DMS79 treated with DMSO at 0.1 percent for 48 hours (cell line): ENCODE measurements at regions not wholly inside any gene's neighbourhood (a gene's known extent, or its start where the extent isn't known, plus 50 kb on each side); places are given as distances from the start of the nearest gene placed in this dataset.
"Not testable (repeated sequence)": the region's sequence is repeated elsewhere in the genome, so short reads cannot be mapped to it uniquely, and the experiment has no call there.

Experiments
- DNase-seq: peaks from one replicate; lab custom pipeline; 2025; lab: John Stamatoyannopoulos, UW

DNA sequence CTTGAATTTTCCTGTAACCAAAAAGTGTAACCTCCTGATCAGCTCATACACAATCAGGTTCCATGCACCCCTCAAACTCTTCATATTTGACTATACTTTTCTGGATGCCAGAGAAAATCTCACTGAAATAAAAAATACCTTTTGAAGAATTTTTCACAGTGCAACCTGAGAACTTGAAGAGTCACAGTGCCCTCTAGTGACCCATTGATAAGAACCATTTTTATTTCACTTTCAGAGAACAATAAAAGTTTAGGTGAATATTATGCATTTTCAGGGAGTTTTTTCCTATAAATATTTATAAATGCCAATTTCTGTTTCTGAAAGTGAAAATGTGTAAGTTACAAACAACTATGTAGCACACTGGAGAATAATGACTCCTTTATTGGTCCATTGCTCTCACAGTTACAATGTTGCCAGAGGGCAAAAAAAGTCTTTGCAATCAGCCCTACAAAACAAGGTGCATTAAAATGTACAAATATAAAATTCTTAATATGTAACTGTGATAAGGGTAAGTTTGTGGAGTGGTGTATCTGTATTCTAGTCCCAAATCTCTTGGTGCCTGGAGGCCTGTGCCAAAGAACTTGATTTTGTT lies 153.6 kb upstream of the INTU start:
- no peak for DNase-seq

GRCh38 chr4:127482049-127482448 lies 150.7 kb upstream of the INTU start:
- DNase-seq = no peak

GRCh38 chr4:127484117-127484516 lies 148.6 kb upstream of the INTU start:
- no peak for DNase-seq

DNA sequence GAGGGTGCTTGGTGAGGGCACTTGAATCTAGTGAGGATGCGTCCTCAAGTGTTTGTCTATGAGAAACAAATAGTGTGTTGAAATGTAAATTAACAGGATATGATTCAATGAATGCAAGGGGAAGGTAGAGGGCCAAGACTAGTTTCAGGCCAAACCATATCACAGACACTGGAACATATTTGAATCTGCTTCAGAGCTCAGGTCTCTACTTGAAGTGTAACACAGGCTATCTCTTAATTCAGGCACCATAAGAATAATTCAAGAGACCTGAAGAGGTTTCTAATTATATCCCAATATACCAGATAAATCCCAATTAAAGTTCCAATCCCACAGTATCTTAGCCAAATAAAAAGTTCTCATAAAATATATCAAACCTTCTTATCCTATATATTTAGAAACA lies 146.5 kb upstream of the INTU start:
- no peak for DNase-seq

DNA sequence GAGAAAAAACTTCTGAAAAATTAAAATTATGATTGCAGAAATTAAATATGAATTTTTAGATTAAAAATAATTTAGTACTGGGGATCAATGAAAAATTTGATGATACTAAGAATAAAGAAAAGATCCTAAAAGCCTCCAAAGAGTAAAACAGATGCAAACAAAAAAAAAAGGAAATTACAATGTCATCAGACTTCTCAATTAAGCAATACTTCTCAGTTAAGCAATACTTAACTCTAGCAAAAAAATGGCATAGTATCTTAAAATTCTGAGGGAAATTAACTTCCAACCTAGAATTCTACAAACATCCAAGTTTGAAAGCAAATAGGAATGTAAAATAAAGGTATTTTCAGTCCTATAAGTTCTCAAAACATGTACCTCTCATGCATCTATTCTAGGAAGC lies 141.2 kb upstream of the INTU start:
- DNase-seq = no peak

DNA sequence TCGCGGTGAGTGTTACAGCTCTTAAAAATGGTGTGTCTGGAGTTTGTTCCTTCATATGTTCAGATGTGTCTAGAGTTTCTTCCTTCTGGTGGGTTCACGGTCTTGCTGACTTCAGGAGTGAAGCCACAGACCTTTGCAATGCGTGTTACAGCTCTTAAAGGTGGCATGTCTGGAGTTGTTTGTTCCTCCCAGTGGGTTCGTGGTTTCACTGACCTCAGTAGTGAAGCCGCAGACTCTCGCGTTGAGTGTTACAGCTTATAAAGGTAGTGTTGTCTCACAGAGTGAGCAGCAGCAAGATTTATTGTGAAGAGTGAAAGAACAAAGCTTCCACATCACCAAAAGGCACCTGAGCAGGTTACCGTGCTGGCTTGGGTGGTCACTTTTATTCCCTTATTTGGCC lies 135.9 kb upstream of the INTU start:
- not testable (repeated sequence) for DNase-seq

DNA sequence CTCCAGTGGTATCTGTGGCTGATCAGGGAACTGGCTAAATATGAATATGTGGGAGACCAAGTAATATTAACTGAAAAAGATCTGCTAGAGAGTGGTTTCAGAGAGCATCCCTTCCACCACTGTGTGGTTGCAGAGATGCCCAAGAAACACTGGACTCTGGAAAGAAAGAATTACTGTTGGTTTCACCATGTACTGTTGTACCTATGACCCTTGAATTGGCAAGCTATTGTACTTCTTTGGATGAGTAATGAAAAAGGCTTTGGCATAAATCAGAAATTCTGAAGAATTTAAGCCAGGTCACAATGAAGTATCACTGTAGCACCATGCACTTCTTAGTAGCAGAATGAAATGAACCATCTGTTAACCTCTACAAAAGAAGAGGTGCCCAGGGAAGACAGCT lies 134.4 kb upstream of the INTU start:
- DNase-seq = no peak

GRCh38 chr4:127500242-127500641 lies 132.5 kb upstream of the INTU start:
- no peak for DNase-seq

- no peak for DNase-seq
Observed at GRCh38 chr4:127501103-127501502, 131.7 kb upstream of the INTU start.

DNA sequence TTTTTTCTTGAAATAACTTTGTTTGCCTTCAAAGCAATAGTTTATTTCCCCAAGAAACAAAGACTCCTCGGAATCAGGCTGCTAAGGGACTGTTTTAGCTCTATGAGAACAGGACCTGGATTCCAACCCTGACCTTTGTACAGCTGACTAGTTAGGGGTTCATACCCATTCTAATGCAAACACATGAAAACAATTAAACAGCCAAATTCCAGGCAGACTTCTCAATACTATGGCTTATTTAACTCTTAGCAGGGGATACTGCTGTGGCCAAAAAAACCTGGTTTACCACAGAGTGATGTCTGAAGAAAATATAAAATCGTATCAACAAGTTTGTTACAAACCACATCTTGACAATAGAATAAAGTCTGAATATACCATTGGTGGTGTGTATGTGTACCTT lies 129.6 kb upstream of the INTU start:
- no peak for DNase-seq

GRCh38 chr4:127505203-127505602 lies 127.6 kb upstream of the INTU start:
- peak; percentile 2 for DNase-seq

DNA sequence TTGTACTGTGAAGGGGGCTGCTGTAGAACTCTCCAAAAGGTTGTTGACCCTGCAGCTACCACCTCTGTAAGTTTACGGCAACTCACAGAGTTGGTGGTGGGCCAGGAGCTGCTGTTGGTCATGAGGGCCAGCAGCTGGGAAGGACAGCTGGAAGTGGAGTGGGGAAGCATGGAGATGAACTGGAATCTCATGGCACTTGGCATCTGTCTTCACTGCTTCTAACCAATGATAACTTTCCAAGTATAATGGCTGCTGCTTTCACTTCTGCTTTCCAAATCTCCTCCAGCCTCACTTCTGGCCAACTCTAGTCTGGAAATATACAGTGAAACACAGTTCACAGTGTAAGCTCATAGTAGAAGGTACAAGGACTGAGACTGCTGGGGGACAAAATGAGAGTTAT lies 126.5 kb upstream of the INTU start:
- no peak for DNase-seq

DNA sequence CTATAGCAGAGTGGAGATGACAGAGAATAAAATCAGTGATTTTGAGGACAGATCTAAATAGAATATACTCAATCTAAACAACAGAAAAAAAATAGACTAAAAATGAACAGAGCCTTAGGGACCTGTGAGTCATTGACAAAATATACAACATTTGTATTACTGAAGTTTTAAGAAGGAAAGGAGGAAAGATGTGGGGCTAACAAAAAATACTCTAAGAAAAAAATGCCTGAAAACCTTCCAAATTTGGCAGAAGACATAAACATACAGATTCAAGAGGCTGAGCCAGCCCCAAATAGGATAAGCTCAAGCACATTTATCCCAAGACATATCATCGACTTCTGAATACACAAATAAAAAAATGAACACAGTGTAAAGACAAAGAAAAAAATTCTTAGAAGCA lies 123.6 kb upstream of the INTU start:
- DNase-seq = no peak

- not testable (repeated sequence) for DNase-seq
Observed at GRCh38 chr4:127512672-127513071, 120.1 kb upstream of the INTU start.

DNA sequence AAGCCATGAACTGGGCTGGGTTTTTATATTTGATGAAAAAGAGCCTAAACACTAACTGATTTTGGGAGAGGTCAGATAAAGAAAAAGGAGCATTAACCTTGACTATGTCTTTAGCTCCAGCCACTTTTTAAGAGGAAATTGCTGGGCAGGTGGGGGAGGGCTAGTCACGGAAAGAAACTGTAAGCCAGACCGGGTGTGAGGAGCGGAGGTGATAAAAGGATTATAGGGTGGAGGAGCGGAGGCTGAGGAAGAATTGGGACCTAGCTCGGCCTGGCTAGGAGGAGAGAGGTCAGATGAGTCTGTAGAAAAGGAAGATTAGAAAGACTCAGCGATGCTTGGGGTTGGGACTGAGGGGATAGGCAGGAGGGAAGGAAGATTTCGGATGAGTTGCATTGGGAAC lies 117.5 kb upstream of the INTU start:
- not testable (repeated sequence) for DNase-seq

DNA sequence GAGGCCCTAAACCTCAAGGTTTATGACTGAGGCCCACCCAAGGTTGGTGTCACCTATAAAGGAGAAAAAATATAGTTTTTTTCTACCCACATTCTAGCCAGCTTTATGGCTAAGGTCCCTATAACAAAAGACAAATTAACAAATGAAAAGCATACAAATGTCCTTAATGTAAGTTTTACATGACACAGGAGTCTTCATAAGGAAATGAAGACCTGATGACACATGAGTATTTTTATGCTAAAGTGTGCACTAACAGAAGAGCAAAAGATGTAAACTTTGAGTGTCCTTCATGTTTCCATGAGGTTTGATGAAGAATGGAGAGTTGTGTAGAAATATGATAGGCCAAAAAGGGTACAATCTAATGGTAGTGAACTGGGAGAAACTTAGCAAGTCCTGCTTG lies 114.7 kb upstream of the INTU start:
- DNase-seq = no peak

DNA sequence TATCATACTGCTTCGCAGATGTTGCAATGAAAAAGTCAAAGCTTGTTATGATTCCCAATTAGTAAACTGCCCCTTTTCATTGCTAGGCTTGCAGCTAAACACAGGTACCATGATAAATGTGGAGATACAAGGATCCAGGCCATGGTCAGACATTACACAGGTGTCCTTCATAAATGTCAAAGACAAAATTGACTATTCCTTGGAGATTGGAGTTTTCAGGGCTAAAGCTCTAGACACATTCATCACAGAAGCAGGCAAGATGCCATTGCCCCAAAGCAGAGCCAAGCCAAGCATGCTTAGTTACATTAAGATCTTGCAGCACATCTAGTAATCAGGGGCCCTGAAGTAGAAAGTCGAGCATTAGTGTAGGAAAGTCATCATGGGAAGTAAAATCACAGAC lies 111.3 kb upstream of the INTU start:
- no peak for DNase-seq

GRCh38 chr4:127523369-127523768 lies 109.4 kb upstream of the INTU start:
- no peak for DNase-seq

DNA sequence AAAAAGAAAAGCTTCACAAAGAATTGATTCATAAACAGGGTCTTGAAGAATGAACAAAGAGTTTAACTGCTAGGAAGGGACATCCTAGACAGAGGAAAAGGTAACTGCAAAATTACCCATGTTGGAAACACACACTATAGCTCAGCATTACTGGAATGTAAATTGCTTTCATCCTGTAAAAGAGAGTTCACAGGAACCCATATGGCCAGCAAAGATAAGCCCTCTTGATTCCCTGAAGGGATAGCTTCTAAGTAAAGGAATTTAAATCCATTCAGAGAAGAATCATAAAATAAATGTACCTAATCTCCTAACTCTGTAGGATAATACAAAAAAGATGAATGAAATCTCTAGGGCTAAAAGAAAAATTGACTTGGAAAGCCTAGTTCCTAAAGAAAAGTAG lies 107.1 kb upstream of the INTU start:
- no peak for DNase-seq

- DNase-seq = no peak
Observed at GRCh38 chr4:127528302-127528701, 104.5 kb upstream of the INTU start.

GRCh38 chr4:127529879-127530278 lies 102.9 kb upstream of the INTU start:
- not testable (repeated sequence) for DNase-seq

DNA sequence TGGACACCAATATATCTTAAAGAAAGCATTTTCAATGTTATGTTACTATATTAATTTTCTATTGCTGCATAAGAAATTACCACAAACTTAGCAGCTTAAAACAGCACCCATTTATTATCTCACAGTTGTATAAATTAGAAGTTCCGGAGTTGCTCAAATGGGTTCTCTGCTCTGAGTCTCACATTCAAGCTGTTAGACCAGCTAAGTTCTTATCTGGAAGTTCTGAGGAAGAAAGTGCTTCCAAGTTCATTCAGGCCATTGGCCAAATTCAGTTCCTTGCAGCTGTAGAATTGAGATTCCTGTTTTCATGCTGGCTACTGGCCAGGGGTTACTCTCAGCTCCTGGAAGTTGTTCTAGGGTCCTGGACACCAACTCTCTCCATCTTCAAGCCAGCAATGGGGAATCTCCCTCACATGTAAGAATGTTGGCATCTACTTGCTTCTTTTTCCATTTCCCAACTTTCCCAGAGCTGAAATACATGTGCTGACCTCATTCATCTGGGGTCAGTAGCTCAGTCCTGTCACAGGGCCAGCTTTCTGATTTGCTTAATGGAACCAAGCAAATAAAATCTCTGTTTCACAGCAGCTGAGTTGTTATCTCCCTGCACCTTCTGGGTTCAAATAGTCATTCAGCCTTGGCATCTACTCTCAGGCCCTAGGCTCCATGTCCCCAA lies 99.6 kb upstream of the INTU start:
- DNase-seq = no peak

- DNase-seq = no peak
Observed at GRCh38 chr4:127534041-127534825, 98.5 kb upstream of the INTU start.
